ENCODE measurements at regions not wholly inside any gene's neighbourhood (a gene's known extent, or its start where the extent isn't known, plus 50 kb on each side); places are given as distances from the start of the nearest gene placed in this dataset.

DNA sequence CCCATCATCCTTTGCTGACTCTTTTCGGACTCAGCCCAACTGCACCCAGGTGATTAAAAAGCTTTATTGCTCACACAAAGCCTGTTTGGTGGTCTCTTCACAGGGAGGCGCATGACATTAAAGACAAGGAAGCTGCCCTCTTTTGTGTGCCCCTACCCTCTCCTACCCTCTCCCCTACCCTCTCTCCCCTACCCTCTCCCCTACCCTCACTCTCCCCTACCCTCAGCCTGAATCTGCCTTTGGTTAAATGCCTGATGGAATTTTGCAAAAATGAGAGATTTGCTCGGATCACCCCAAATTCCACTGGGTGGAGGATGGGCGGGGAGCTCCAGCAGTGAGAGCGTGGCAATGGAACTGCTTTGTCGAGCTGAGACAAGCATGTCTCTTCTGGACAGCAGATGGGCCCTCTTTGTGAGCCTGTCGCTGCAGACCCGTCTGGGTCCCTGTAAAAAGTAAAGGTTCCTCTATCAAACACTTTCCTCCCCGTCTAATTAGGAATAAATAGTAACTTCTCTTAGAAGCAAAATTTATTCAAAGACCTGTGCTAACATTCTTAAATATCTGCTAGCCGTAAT lies 76.4 kb upstream of the MLN start:
- H3K4me3 ChIP-seq (ENCODE audit: low read depth, low read length): no peak overlapping the region
- TF ChIP-seq, protein P1, sequence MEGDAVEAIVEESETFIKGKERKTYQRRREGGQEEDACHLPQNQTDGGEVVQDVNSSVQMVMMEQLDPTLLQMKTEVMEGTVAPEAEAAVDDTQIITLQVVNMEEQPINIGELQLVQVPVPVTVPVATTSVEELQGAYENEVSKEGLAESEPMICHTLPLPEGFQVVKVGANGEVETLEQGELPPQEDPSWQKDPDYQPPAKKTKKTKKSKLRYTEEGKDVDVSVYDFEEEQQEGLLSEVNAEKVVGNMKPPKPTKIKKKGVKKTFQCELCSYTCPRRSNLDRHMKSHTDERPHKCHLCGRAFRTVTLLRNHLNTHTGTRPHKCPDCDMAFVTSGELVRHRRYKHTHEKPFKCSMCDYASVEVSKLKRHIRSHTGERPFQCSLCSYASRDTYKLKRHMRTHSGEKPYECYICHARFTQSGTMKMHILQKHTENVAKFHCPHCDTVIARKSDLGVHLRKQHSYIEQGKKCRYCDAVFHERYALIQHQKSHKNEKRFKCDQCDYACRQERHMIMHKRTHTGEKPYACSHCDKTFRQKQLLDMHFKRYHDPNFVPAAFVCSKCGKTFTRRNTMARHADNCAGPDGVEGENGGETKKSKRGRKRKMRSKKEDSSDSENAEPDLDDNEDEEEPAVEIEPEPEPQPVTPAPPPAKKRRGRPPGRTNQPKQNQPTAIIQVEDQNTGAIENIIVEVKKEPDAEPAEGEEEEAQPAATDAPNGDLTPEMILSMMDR (conservative IDR thresholded peaks at IDR 0.05; ENCODE audit: low read depth, low read length): no peak
- DNase-seq (ENCODE audit: low read depth): no peak

DNA sequence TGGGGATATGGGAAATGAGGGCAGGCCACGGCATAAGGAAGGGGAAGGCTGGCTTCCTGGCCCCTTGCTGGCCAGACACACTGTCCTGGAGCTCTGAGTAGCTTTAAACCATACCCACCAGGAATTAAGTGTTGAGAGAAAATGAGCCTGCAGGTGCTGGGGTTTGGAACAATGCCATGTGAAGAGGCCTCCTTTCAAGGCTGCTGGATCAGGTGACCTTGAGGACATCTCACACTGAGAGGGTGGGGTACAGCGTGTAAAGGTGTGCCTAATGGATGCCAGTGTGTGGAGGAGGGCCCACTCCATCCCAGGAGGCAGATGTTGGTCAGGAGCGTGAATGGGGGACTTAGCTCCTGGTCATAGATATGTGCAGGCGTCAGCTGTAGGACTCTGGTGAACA lies 74.8 kb upstream of the MLN start:
- H3K4me3 ChIP-seq (ENCODE audit: low read depth, low read length): no peak overlapping the region
- no peak for DNase-seq (ENCODE audit: low read depth)
- TF ChIP-seq, protein P1 (conservative IDR thresholded peaks at IDR 0.05; ENCODE audit: low read depth, low read length): no peak

DNA sequence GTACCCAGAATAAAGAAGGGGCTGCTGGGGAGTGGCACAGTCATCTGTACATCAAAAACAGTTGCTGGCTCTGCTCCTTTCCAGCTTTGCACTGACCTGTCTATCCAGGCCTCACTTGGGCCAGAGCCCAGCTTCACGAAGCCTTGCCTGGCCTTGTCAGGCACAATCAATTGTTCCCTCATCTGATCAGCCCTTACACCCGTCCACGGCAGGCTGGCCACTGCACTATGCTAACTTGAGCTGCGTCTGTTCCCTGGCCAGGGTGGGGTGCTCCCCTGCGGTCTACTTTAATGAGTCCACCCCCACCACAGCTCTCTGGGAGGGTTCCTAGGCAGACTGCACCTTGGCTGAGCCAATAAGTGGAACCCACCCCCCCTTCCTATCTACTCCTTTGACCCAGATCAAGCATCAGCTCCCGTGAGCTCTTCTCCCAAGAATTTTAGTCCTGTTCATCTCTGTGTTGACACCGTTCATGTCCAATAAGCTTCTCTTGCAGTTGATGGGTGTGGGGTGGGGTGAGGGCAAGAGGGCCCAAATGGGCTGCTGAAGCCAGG lies 74.3 kb upstream of the MLN start:
- DNase-seq (ENCODE audit: low read depth): no peak
- TF ChIP-seq, protein P1 (conservative IDR thresholded peaks at IDR 0.05; ENCODE audit: low read depth, low read length): no peak
- no peak overlapping the region for H3K4me3 ChIP-seq (ENCODE audit: low read depth, low read length)

DNA sequence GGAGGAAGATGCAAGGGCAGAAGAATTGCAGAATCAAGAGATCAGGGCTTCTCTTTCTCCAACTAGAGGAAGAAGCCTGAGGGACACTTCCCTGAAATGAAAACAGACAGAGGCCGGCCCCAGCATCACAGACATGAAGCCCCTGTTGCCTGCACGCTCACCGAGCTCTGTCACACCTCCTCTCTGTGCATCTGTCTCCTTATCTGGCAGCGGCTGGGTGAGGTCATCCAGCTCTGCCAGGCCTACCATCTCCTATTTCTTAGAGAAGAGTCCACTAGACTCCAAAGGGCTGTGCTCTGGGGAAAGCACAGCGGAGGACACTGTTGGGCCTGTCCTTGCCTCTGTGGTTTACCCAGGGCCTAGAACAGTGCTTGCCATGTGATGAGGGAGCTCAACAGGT lies 71.9 kb upstream of the MLN start:
- DNase-seq (ENCODE audit: low read depth): no peak
- TF ChIP-seq, protein P1 (conservative IDR thresholded peaks at IDR 0.05; ENCODE audit: low read depth, low read length): no peak
- no peak overlapping the region for H3K4me3 ChIP-seq (ENCODE audit: low read depth, low read length)

DNA sequence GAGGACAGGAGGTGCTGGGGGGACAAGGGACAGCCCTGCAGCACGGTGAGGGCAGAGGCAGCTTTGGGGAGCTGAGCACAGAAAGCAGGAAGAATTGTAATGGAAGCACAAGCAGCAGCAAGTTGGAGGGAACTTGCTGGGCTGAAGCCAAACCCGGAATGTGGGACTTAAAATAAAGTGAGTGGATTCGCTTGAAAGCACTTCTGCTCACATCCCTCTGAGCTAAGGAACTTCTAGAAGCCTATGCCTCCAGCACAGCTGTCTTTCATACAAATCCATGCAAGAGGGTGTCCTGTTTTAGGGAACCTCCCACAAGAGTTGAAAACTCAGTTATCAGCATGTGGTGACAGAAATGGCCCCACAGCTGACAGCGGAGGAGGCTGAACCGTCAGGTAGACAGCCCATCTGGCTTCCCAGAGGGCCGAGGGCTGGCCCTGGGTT lies 71.4 kb upstream of the MLN start:
- TF ChIP-seq, protein P1 (conservative IDR thresholded peaks at IDR 0.05; ENCODE audit: low read depth, low read length): no peak
- H3K4me3 ChIP-seq (ENCODE audit: low read depth, low read length): no peak overlapping the region
- no peak for DNase-seq (ENCODE audit: low read depth)

DNA sequence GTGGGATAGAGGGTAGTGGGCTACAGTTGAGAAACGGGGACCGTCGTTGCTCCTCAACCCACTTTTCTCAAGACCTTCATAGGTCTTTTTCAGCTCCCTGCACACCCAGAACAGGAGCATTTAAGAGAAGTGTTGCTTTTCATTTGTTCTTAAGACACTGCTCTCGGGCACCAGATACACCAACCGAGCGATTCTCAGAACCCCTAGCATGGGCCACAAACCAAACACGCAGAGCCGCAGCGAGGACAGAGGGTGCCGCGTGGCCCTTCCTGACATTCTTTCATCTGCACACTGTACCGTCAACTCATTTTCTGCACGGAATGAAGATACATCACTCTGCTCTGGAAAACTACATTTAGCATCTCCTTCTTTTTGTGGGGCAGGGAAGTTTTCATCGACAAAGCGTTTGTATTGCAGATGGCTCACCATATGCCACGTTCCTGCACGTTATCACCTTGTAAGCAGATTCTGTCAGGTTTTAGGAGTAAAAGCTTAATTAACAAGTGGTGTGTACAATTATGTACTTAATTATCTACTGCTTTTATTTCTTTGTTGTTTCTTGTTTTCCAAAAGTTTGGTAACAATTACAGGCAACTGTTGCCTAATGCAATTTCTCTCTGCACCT lies 70.4 kb upstream of the MLN start:
- no peak overlapping the region for H3K4me3 ChIP-seq (ENCODE audit: low read depth, low read length)
- TF ChIP-seq, protein P1 (conservative IDR thresholded peaks at IDR 0.05; ENCODE audit: low read depth, low read length): no peak

DNA sequence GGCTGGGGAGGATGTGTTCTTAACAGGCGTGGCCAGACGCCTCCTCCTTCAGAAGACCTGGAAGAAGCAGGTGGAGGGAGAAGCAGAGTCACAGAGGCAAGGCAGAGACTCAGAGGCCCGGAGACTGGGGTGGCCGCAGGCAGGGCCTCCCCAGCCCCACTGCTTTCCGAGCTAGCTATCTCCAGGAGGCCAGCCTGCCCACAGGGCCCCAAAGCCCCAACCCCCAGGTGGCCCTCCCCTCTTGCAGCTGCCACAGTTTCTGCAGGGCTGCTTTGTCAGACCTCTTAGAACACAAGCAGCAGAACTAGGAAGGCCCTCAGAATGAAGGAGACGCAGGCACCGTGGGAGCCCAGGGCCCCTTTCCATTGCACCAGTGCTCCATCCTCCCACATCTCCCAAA lies 69.0 kb upstream of the MLN start:
- TF ChIP-seq, protein P1 (conservative IDR thresholded peaks at IDR 0.05; ENCODE audit: low read depth, low read length): no peak
- no peak for DNase-seq (ENCODE audit: low read depth)
- H3K4me3 ChIP-seq (ENCODE audit: low read depth, low read length): no peak overlapping the region

More for the DNA sequence above, 70.4 kb upstream of the MLN start:
- no peak for DNase-seq (ENCODE audit: low read depth)

Measured in epithelial cell of proximal tubule (primary cell).